Liver (tissue), 7 donors: ENCODE measurements at regions not wholly inside any gene's neighbourhood (a gene's known extent, or its start where the extent isn't known, plus 50 kb on each side); places are given as distances from the start of the nearest gene placed in this dataset.

Experiments
- DNase-seq: peaks from one replicate; pipeline ENCODE4 v3.0.0-alpha.2; 2017; ENCODE audit warnings: low spot score
- H3K27ac ChIP-seq, 2 donors: one replicate each; pipeline ENCODE4 v1.7.0; 2013; ENCODE audit warnings: inconsistent platforms in 2 of 2, low read length in 2 of 2, control low read depth in 1 of 2, low read depth in 1 of 2, mild to moderate bottlenecking in 1 of 2
- H3K27me3 ChIP-seq, 4 donors: one replicate each; pipeline versions ENCODE4 v1.6.1 to v1.7.0; 2013; ENCODE audit warnings: low read length in 3 of 4, inconsistent platforms in 1 of 4, mild to moderate bottlenecking in 1 of 4, moderate library complexity in 1 of 4; ENCODE audit not compliant: control insufficient read depth in 4 of 4, insufficient read depth in 4 of 4
- H3K36me3 ChIP-seq, 4 donors: one replicate each; pipeline versions ENCODE4 v1.6.1 to v1.7.0; 2013; ENCODE audit warnings: low read length in 3 of 4, mild to moderate bottlenecking in 3 of 4, low read depth in 1 of 4, moderate library complexity in 1 of 4; ENCODE audit not compliant: control insufficient read depth in 4 of 4, insufficient read depth in 3 of 4
- H3K4me1 ChIP-seq, 4 donors: one replicate each; pipeline versions ENCODE4 v1.6.1 to v1.7.0; 2013; ENCODE audit warnings: low read length in 3 of 4, mild to moderate bottlenecking in 3 of 4, moderate library complexity in 1 of 4; ENCODE audit not compliant: control insufficient read depth in 4 of 4, insufficient read depth in 4 of 4
- H3K4me3 ChIP-seq, 3 donors: one replicate each; pipeline versions ENCODE4 v1.6.1 to v1.7.0; 2013; ENCODE audit warnings: low read length in 3 of 3, control low read depth in 1 of 3, low read depth in 1 of 3, mild to moderate bottlenecking in 1 of 3
- H3K9ac ChIP-seq, 2 donors: one replicate each; pipeline ENCODE4 v1.7.0; 2013; ENCODE audit warnings: low read length in 2 of 2, mild to moderate bottlenecking in 2 of 2, moderate library complexity in 2 of 2, control low read depth in 1 of 2, low read depth in 1 of 2
- H3K9me3 ChIP-seq, 4 donors: one replicate each; pipeline versions ENCODE4 v1.6.1 to v1.7.0; 2013; ENCODE audit warnings: low read length in 3 of 4; ENCODE audit not compliant: control insufficient read depth in 4 of 4
- EGR1 ChIP-seq, 2 donors: IDR thresholded peaks; 2 replicates each; pipeline ENCODE4 v1.6.1; 2016 to 2018; ENCODE audit warnings: antibody characterized with exemption in 2 of 2, low read depth in 2 of 2
- FOXA1 ChIP-seq: IDR thresholded peaks from 2 replicates; pipeline ENCODE4 v1.6.1; 2016; ENCODE audit warnings: antibody characterized with exemption
- FOXA2 ChIP-seq: IDR thresholded peaks from 2 replicates; pipeline ENCODE4 v1.6.1; 2016; ENCODE audit warnings: antibody characterized with exemption
- GABPA ChIP-seq, 2 donors: IDR thresholded peaks in 1 of 2; conservative IDR thresholded peaks in 1 of 2; 2 replicates each; pipeline ENCODE4 v1.6.1; 2016; ENCODE audit warnings: antibody characterized with exemption in 2 of 2, mild to moderate bottlenecking in 1 of 2, moderate library complexity in 1 of 2
- HNF4A ChIP-seq, 2 donors: conservative IDR thresholded peaks; 2 replicates each; pipeline ENCODE4 v1.6.1; 2016; ENCODE audit warnings: antibody characterized with exemption in 2 of 2, mild to moderate bottlenecking in 2 of 2
- HNF4G ChIP-seq: IDR thresholded peaks from 2 replicates; pipeline ENCODE4 v1.6.1; 2016; ENCODE audit warnings: antibody characterized with exemption
- JUND ChIP-seq, 2 donors: IDR thresholded peaks; 2 replicates each; pipeline ENCODE4 v1.6.1; 2016; ENCODE audit warnings: antibody characterized with exemption in 2 of 2
- MAX ChIP-seq: IDR thresholded peaks from 2 replicates; pipeline ENCODE4 v1.6.1; 2016; ENCODE audit warnings: antibody characterized with exemption
- NR2F2 ChIP-seq: IDR thresholded peaks from 2 replicates; pipeline ENCODE4 v1.6.1; 2016; ENCODE audit warnings: antibody characterized with exemption
- RAD21 ChIP-seq, 2 donors: IDR thresholded peaks; 2 replicates each; pipeline ENCODE4 v1.6.1; 2016; ENCODE audit warnings: antibody characterized with exemption in 2 of 2, mild to moderate bottlenecking in 2 of 2
- REST ChIP-seq: IDR thresholded peaks from 2 replicates; pipeline ENCODE4 v1.6.1; 2016; ENCODE audit warnings: antibody characterized with exemption, mild to moderate bottlenecking
- RXRA ChIP-seq, 2 donors: IDR thresholded peaks; 2 replicates each; pipeline ENCODE4 v1.6.1; 2017 to 2018; ENCODE audit warnings: antibody characterized with exemption in 2 of 2, mild to moderate bottlenecking in 1 of 2
- SP1 ChIP-seq: IDR thresholded peaks from 2 replicates; pipeline ENCODE4 v1.6.1; 2018; ENCODE audit warnings: antibody characterized with exemption, mild to moderate bottlenecking
- TAF1 ChIP-seq: conservative IDR thresholded peaks from 2 replicates; pipeline ENCODE4 v1.6.1; 2016; ENCODE audit warnings: antibody characterized with exemption, mild to moderate bottlenecking
- ZBTB33 ChIP-seq: IDR thresholded peaks from 2 replicates; pipeline ENCODE4 v1.6.1; 2016; ENCODE audit warnings: antibody characterized with exemption
- WGBS: extraction: QIAGEN DNeasy Blood & Tissue Kit; methylation state at CpG from one replicate; pipeline ENCODE4 v1.1.7; 2013; 5-methylcytosine and 5-hydroxymethylcytosine counted together
- donor health status: healthy.
- donor health status: healthy.
- donor health status: healthy.
- donor health status: healthy.

- TF ChIP-seq RXRA (IDR thresholded peaks at IDR 0.05) (no peak), FOXA1 (no peak), GABPA (IDR thresholded peaks at IDR 0.05 in 1 of 2, conservative IDR thresholded peaks at IDR 0.05 in 1 of 2) (no peak), TAF1 (no peak), HNF4G (no peak), EGR1 (IDR thresholded peaks at IDR 0.05; ENCODE audit: low read depth in 2 of 2) (no peak), SP1 (no peak), FOXA2 (no peak), ZBTB33 (no peak), MAX (no peak), HNF4A (conservative IDR thresholded peaks at IDR 0.05) (no peak), RAD21 (IDR thresholded peaks at IDR 0.05) (no peak), NR2F2 (no peak)
- H3K9me3 ChIP-seq: no peaks in the 10 kb centered on the region
- H3K27me3 ChIP-seq: no peaks in the 10 kb centered on the region
- peaks cover 2 to 18% (median 10%) of the 10 kb centered on the region in 4 donors for H3K4me1 ChIP-seq
- peak overlapping the region; percentile 36 to 51 for H3K27ac ChIP-seq
- no peaks in the 10 kb centered on the region for H3K36me3 ChIP-seq
- no peak overlapping the region for H3K9ac ChIP-seq
- WGBS: 61% methylated on average over 1 of the region's 1 CpG
- no peak for DNase-seq
- H3K4me3 ChIP-seq: no peak overlapping the region
Observed at GRCh38 chr1:83500531-83500930, 498.4 kb downstream of the TTLL7 start.

- Histone ChIP-seq H3K4me3 (no peak overlapping the region), H3K4me1 (peaks cover 2 to 18% (median 10%) of the 10 kb centered on the region in 4 donors), H3K27ac (no peak overlapping the region), H3K27me3 (no peaks in the 10 kb centered on the region), H3K36me3 (no peaks in the 10 kb centered on the region), H3K9me3 (no peaks in the 10 kb centered on the region), H3K9ac (no peak overlapping the region)
- no peak for DNase-seq
- TF ChIP-seq JUND (IDR thresholded peaks at IDR 0.05): no peak
- WGBS: 82% methylated on average over 3 of the region's 3 CpGs
Observed at GRCh38 chr1:83499998-83500397, 498.9 kb downstream of the TTLL7 start.

- no peaks in the 10 kb centered on the region for H3K36me3 ChIP-seq
- TF ChIP-seq REST (no peak), RAD21 (IDR thresholded peaks at IDR 0.05) (peak; percentile 41 to 66)
- no peaks in the 10 kb centered on the region for H3K9me3 ChIP-seq
- 96% methylated on average over 1 of the region's 1 CpG for WGBS
- H3K4me1 ChIP-seq: peaks cover 2 to 18% (median 10%) of the 10 kb centered on the region in 4 donors
- no peak overlapping the region for H3K27ac ChIP-seq
- no peak for DNase-seq
- no peaks in the 10 kb centered on the region for H3K27me3 ChIP-seq
- H3K4me3 ChIP-seq: no peak overlapping the region
- no peak overlapping the region for H3K9ac ChIP-seq
Observed at GRCh38 chr1:83497563-83497962, 501.4 kb downstream of the TTLL7 start.
